Keratinocyte (primary cell): ENCODE measurements at regions not wholly inside any gene's neighbourhood (a gene's known extent, or its start where the extent isn't known, plus 50 kb on each side); places are given as distances from the start of the nearest gene placed in this dataset.

ENCODE experiments used
- DNase-seq: peaks from one replicate; pipeline ENCODE4 v3.0.0-alpha.2; 2011; ENCODE audit warnings: low read depth, missing footprints, low spot score
- FAIRE-seq: peaks from 2 replicates; lab custom pipeline; 2011; peaks lifted over from hg19 to GRCh38; lab: Jason Lieb, UNC
- H2AFZ ChIP-seq: 2 replicates; pipeline ENCODE4 v1.6.0; 2012; ENCODE audit warnings: low read length, control low read depth, inconsistent platforms; ENCODE audit not compliant: control insufficient read depth
- H3K27ac ChIP-seq: 2 replicates; pipeline ENCODE4 v1.5.1; 2011; ENCODE audit warnings: low read length; ENCODE audit not compliant: control insufficient read depth, insufficient read depth
- H3K27me3 ChIP-seq: 3 replicates; pipeline ENCODE4 v1.6.0; 2011; ENCODE audit warnings: low read length; ENCODE audit not compliant: control insufficient read depth, insufficient read depth; ENCODE audit errors: extremely low read depth
- H3K36me3 ChIP-seq, 2 experiments: 2 replicates in 1 of 2; 3 replicates in 1 of 2; pipeline ENCODE4 v1.5.1; 2011; ENCODE audit warnings: low read length in 2 of 2, mild to moderate bottlenecking in 1 of 2; ENCODE audit not compliant: control insufficient read depth in 2 of 2, insufficient read depth in 2 of 2; ENCODE audit errors: extremely low read depth in 1 of 2
- H3K4me1 ChIP-seq: 3 replicates; pipeline ENCODE4 v1.5.1; 2011; ENCODE audit warnings: low read length; ENCODE audit not compliant: control insufficient read depth, insufficient read depth; ENCODE audit errors: extremely low read depth
- H3K4me2 ChIP-seq: 3 replicates; pipeline ENCODE4 v1.6.0; 2011; ENCODE audit warnings: low read depth, low read length; ENCODE audit not compliant: control insufficient read depth, insufficient read depth; ENCODE audit errors: extremely low read depth
- H3K4me3 ChIP-seq, 3 experiments: fragments of 200-600 bp in 1 of 3; sonication (generic) in 1 of 3; 2 replicates in 2 of 3; 3 replicates in 1 of 3; pipeline ENCODE4 v1.5.1; 2011 to 2016; ENCODE audit warnings: low read length in 3 of 3, mild to moderate bottlenecking in 3 of 3, control low read depth in 2 of 3, inconsistent platforms in 1 of 3, low read depth in 1 of 3, mixed read lengths in 1 of 3, mixed run types in 1 of 3, moderate library complexity in 1 of 3; ENCODE audit not compliant: control insufficient read depth in 2 of 3, insufficient read depth in 2 of 3; ENCODE audit errors: extremely low read depth in 1 of 3
- H3K79me2 ChIP-seq: 2 replicates; pipeline ENCODE4 v1.6.0; 2012; ENCODE audit warnings: low read length; ENCODE audit not compliant: control insufficient read depth, insufficient read depth
- H3K9ac ChIP-seq: 3 replicates; pipeline ENCODE4 v1.6.0; 2011; ENCODE audit warnings: low read length; ENCODE audit not compliant: control insufficient read depth, insufficient read depth; ENCODE audit errors: extremely low read depth
- H3K9me1 ChIP-seq: 3 replicates; pipeline ENCODE4 v1.6.0; 2011; ENCODE audit warnings: low read length; ENCODE audit not compliant: control insufficient read depth, insufficient read depth; ENCODE audit errors: extremely low read depth
- H3K9me3 ChIP-seq: 2 replicates; pipeline ENCODE4 v1.5.1; 2012; ENCODE audit warnings: low read depth, low read length; ENCODE audit not compliant: control insufficient read depth
- H4K20me1 ChIP-seq: 3 replicates; pipeline ENCODE4 v1.6.0; 2011; ENCODE audit warnings: low read length; ENCODE audit not compliant: control insufficient read depth, insufficient read depth; ENCODE audit errors: extremely low read depth
- EZH2 ChIP-seq: IDR thresholded peaks from one replicate; pipeline ENCODE4 v1.6.1; 2012; ENCODE audit warnings: inconsistent platforms, mild to moderate bottlenecking, low read length, moderate library complexity
- dilution Hi-C: fragments of 300-500 bp; cut with MboI; formaldehyde crosslinking; loops from one replicate; pipeline ENCODE4 v1.7.0; 2020; ENCODE audit warnings: low sequenced_read_pairs; ENCODE audit not compliant: extremely low pct_ligation_motif_present
- TF ChIP-seq, protein P1 (sequence below), 3 experiments: IDR thresholded peaks in 1 of 3; conservative IDR thresholded peaks in 1 of 3; optimal IDR thresholded peaks in 1 of 3; 2 replicates in 2 of 3; 3 replicates in 1 of 3; pipeline versions ENCODE3 to v1.5.1; 2011; ENCODE audit warnings: low read length in 3 of 3, mild to moderate bottlenecking in 3 of 3, moderate library complexity in 2 of 3, control low read depth in 1 of 3, inconsistent platforms in 1 of 3; ENCODE audit not compliant: insufficient read depth in 2 of 3; ENCODE audit errors: extremely low read depth in 1 of 3

DNA sequence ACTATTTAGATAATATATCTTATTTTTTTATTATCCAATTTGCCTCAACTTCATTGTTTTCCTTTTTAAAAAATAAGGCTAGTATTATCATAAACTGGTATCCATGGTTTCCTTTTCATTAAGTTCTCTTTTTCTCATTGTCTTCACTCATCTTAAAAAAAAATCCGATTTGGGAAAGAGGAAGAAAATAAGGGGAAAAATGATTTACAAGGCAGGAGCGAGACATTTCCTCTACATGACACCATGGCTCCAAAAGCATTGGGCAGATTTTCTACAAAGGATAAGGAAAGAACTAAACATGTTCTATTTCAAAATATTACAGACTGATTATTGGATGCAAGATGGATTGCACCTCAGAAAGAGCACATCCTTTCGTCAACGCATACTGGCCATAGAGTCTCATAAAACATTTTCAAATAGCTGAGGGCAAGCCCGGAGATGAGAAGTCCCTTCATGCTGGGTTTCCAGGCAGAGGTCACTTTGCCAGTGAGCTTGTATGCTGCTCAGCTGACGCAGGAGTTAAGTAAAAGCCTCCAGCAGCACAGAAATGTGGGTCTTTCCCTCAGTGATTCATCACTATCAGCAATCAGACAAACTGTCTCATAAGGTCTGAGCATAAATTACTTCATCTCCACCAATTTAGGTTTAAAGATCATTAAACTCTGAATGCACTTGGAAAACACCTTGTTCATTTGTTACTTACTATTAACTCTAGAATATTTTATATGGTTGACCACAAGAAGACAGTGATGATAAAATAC lies 129.0 kb upstream of the TNFAIP3 start:
- DNase-seq: peak; percentile 32
- Histone ChIP-seq H3K9me1 (no peaks in the 10 kb centered on the region), H3K9ac (no peak overlapping the region), H3K27me3 (no peaks in the 10 kb centered on the region), H4K20me1 (no peaks in the 10 kb centered on the region), H3K36me3 (no peaks in the 10 kb centered on the region), H3K4me2 (no peak overlapping the region), H3K9me3 (no peaks in the 10 kb centered on the region), H3K27ac (no peak overlapping the region), H3K79me2 (no peaks in the 10 kb centered on the region), H2AFZ (no peak overlapping the region), H3K4me1 (peaks cover 7% of the 10 kb centered on the region), H3K4me3 (no peak overlapping the region)
- no peak for FAIRE-seq
- dilution Hi-C loops: no loop called here
- TF ChIP-seq, protein P1, sequence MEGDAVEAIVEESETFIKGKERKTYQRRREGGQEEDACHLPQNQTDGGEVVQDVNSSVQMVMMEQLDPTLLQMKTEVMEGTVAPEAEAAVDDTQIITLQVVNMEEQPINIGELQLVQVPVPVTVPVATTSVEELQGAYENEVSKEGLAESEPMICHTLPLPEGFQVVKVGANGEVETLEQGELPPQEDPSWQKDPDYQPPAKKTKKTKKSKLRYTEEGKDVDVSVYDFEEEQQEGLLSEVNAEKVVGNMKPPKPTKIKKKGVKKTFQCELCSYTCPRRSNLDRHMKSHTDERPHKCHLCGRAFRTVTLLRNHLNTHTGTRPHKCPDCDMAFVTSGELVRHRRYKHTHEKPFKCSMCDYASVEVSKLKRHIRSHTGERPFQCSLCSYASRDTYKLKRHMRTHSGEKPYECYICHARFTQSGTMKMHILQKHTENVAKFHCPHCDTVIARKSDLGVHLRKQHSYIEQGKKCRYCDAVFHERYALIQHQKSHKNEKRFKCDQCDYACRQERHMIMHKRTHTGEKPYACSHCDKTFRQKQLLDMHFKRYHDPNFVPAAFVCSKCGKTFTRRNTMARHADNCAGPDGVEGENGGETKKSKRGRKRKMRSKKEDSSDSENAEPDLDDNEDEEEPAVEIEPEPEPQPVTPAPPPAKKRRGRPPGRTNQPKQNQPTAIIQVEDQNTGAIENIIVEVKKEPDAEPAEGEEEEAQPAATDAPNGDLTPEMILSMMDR (optimal IDR thresholded peaks at IDR 0.05 in 1 of 3, IDR thresholded peaks at IDR 0.05 in 1 of 3, conservative IDR thresholded peaks at IDR 0.05 in 1 of 3; ENCODE audit: extremely low read depth in 1 of 3, insufficient read depth in 2 of 3, low read length in 3 of 3): no peak
- no peak for TF ChIP-seq EZH2

GRCh38 chr6:137738931-137739504 lies 128.0 kb upstream of the TNFAIP3 start:
- Histone ChIP-seq H3K36me3 (no peaks in the 10 kb centered on the region), H3K9me3 (no peaks in the 10 kb centered on the region), H3K9me1 (no peaks in the 10 kb centered on the region), H3K4me2 (no peak overlapping the region), H3K9ac (no peak overlapping the region), H3K27me3 (no peaks in the 10 kb centered on the region), H3K4me3 (no peak overlapping the region), H2AFZ (no peak overlapping the region), H3K4me1 (peaks cover 15% of the 10 kb centered on the region), H4K20me1 (no peaks in the 10 kb centered on the region), H3K27ac (no peak overlapping the region), H3K79me2 (no peaks in the 10 kb centered on the region)
- FAIRE-seq (no peak), DNase-seq (no peak)
- dilution Hi-C loops: no loop called here
- TF ChIP-seq, protein P1 (optimal IDR thresholded peaks at IDR 0.05 in 1 of 3, IDR thresholded peaks at IDR 0.05 in 1 of 3, conservative IDR thresholded peaks at IDR 0.05 in 1 of 3; ENCODE audit: extremely low read depth in 1 of 3, insufficient read depth in 2 of 3, low read length in 3 of 3): no peak
- no peak for TF ChIP-seq EZH2
